IMR-90 (cell line): ENCODE measurements at regions not wholly inside any gene's neighbourhood (a gene's known extent, or its start where the extent isn't known, plus 50 kb on each side); places are given as distances from the start of the nearest gene placed in this dataset.

Experiments
- ATAC-seq: fragments of 200-7000 bp; cut with Tn5 transposase; 2 replicates; pipeline ENCODE4 v1.9.1; 2020; ENCODE audit warnings: low read depth, mild to moderate bottlenecking, moderate library complexity
- BruUV-seq: library from RNA; stranded (reverse); fragments of 400-500 nt; replicated peaks from 2 replicates; lab custom pipeline; 2021; lab: Mats Ljungman, UMichigan
- CTCF ChIA-PET: fragments of 300-600 bp; formaldehyde crosslinking; extraction: SDS; loops from one replicate; lab custom pipeline; 2021; ENCODE audit warnings: antibody characterized with exemption; lab: Yijun Ruan, JAX
- POLR2A ChIA-PET: fragments of 300-600 bp; sonication (Branson Sonifier 250); formaldehyde crosslinking; loops from one replicate; lab custom pipeline; 2022; ENCODE audit warnings: antibody characterized with exemption; ENCODE audit not compliant: unreplicated experiment; lab: Charles Lee
- DNase-seq: peaks from one replicate; pipeline ENCODE4 v3.0.0; 2013
- H2AFZ ChIP-seq: replicated peaks from 2 replicates; pipeline ENCODE3; 2013; ENCODE audit warnings: low read length, mild to moderate bottlenecking; ENCODE audit not compliant: poor library complexity
- H2AK5ac ChIP-seq: 2 replicates; pipeline ENCODE4 v1.6.1; 2013; ENCODE audit warnings: low read depth, low read length, inconsistent platforms
- H2AK9ac ChIP-seq: replicated peaks from 2 replicates; pipeline ENCODE3; 2013; ENCODE audit warnings: mild to moderate bottlenecking, low read depth, low read length, moderate library complexity; ENCODE audit not compliant: poor library complexity
- H2BK120ac ChIP-seq: 2 replicates; pipeline ENCODE4 v1.6.1; 2013; ENCODE audit warnings: low read depth, low read length, inconsistent platforms
- H2BK15ac ChIP-seq: 3 replicates; pipeline ENCODE4 v1.6.1; 2013; ENCODE audit warnings: low read depth, low read length, inconsistent platforms
- H2BK20ac ChIP-seq: 2 replicates; pipeline ENCODE4 v1.6.1; 2013; ENCODE audit warnings: low read depth, mild to moderate bottlenecking, inconsistent platforms, low read length, moderate library complexity
- H2BK5ac ChIP-seq: 2 replicates; pipeline ENCODE4 v1.6.1; 2013; ENCODE audit warnings: mild to moderate bottlenecking, low read depth, low read length, inconsistent platforms; ENCODE audit not compliant: poor library complexity, severe bottlenecking
- H3K14ac ChIP-seq: replicated peaks from 2 replicates; pipeline ENCODE4 v1.6.1; 2013; ENCODE audit warnings: low read depth, low read length, inconsistent platforms
- H3K18ac ChIP-seq: 2 replicates; pipeline ENCODE4 v1.6.1; 2013; ENCODE audit warnings: low read depth, low read length, control low read depth
- H3K23ac ChIP-seq: 2 replicates; pipeline ENCODE4 v1.6.1; 2013; ENCODE audit warnings: low read depth, low read length, inconsistent platforms
- H3K27ac ChIP-seq: 2 replicates; pipeline ENCODE4 v1.5.1; 2013; ENCODE audit warnings: mild to moderate bottlenecking, control low read depth, low read length; ENCODE audit not compliant: insufficient read depth
- H3K27me3 ChIP-seq: 2 replicates; pipeline ENCODE4 v1.6.1; 2013; ENCODE audit warnings: low read length; ENCODE audit not compliant: control insufficient read depth, insufficient read depth
- H3K36me3 ChIP-seq: 2 replicates; pipeline ENCODE4 v1.6.1; 2013; ENCODE audit warnings: low read length, mixed read lengths; ENCODE audit not compliant: control insufficient read depth, insufficient read depth
- H3K4ac ChIP-seq: 2 replicates; pipeline ENCODE4 v1.6.1; 2013; ENCODE audit warnings: low read depth, low read length, inconsistent platforms
- H3K4me1 ChIP-seq: 2 replicates; pipeline ENCODE4 v1.6.1; 2013; ENCODE audit warnings: low read length, mixed read lengths; ENCODE audit not compliant: control insufficient read depth, insufficient read depth
- H3K4me2 ChIP-seq: 2 replicates; pipeline ENCODE4 v1.6.1; 2013; ENCODE audit warnings: low read depth, mild to moderate bottlenecking, control low read depth, low read length, moderate library complexity
- H3K4me3 ChIP-seq: 2 replicates; pipeline ENCODE4 v1.5.1; 2013; ENCODE audit warnings: low read depth, mild to moderate bottlenecking, control low read depth, low read length, moderate library complexity; ENCODE audit not compliant: insufficient read depth
- H3K56ac ChIP-seq: 2 replicates; pipeline ENCODE4 v1.6.1; 2013; ENCODE audit warnings: low read length, inconsistent platforms; ENCODE audit not compliant: insufficient read depth; ENCODE audit errors: extremely low read depth
- H3K79me1 ChIP-seq, 2 experiments: 2 replicates each; pipeline ENCODE4 v1.6.1; 2013; ENCODE audit warnings: low read length in 2 of 2, inconsistent platforms in 1 of 2, low read depth in 1 of 2
- H3K9ac ChIP-seq: 2 replicates; pipeline ENCODE4 v1.6.1; 2013; ENCODE audit warnings: low read depth, low read length, control low read depth
- H3K9me1 ChIP-seq: 2 replicates; pipeline ENCODE4 v1.6.1; 2013; ENCODE audit warnings: low read length, inconsistent platforms; ENCODE audit not compliant: insufficient read depth
- H3K9me3 ChIP-seq: 2 replicates; pipeline ENCODE4 v1.6.1; 2013; ENCODE audit warnings: low read length; ENCODE audit not compliant: control insufficient read depth, insufficient read depth
- H4K20me1 ChIP-seq: 2 replicates; pipeline ENCODE4 v1.6.1; 2013; ENCODE audit warnings: low read length, inconsistent platforms; ENCODE audit not compliant: insufficient read depth
- H4K5ac ChIP-seq: 2 replicates; pipeline ENCODE4 v1.6.1; 2013; ENCODE audit warnings: mild to moderate bottlenecking, low read depth, low read length, control low read depth
- H4K8ac ChIP-seq, 2 experiments: 2 replicates each; pipeline ENCODE4 v1.6.1; 2013; ENCODE audit warnings: low read depth in 2 of 2, low read length in 2 of 2, control low read depth in 1 of 2, inconsistent platforms in 1 of 2
- H4K91ac ChIP-seq: 2 replicates; pipeline ENCODE4 v1.6.1; 2013; ENCODE audit warnings: low read depth, low read length, inconsistent platforms; ENCODE audit not compliant: insufficient read depth
- BHLHE40 ChIP-seq: fragments of 150-350 bp; IDR thresholded peaks from 2 replicates; pipeline ENCODE4 v1.6.1; 2016; ENCODE audit warnings: mild to moderate bottlenecking, low read depth, low read length
- CEBPB ChIP-seq: IDR thresholded peaks from 2 replicates; pipeline ENCODE4 v1.6.1; 2012; ENCODE audit warnings: low read depth, low read length, improper control_type of control experiment
- CHD1 ChIP-seq: IDR thresholded peaks from 2 replicates; pipeline ENCODE4 v1.6.1; 2012; ENCODE audit warnings: low read depth, low read length, improper control_type of control experiment
- CTCF ChIP-seq: conservative IDR thresholded peaks from 2 replicates; pipeline ENCODE4 v1.5.1; 2012; ENCODE audit warnings: mild to moderate bottlenecking, low read depth, low read length, improper control_type of control experiment
- ELK1 ChIP-seq: fragments of 150-350 bp; IDR thresholded peaks from 2 replicates; pipeline ENCODE4 v1.6.1; 2016; ENCODE audit warnings: low read depth, mild to moderate bottlenecking, low read length, moderate library complexity, borderline replicate concordance
- FOS ChIP-seq: fragments of 150-350 bp; IDR thresholded peaks from 2 replicates; pipeline ENCODE4 v1.6.1; 2016; ENCODE audit warnings: low read depth, low read length
- MAFK ChIP-seq: IDR thresholded peaks from 2 replicates; pipeline ENCODE4 v1.6.1; 2012; ENCODE audit warnings: low read depth, low read length, improper control_type of control experiment
- MAZ ChIP-seq: IDR thresholded peaks from 2 replicates; pipeline ENCODE4 v1.6.1; 2012; ENCODE audit warnings: low read depth, mild to moderate bottlenecking, low read length, improper control_type of control experiment, moderate library complexity, borderline replicate concordance
- MXI1 ChIP-seq: IDR thresholded peaks from 2 replicates; pipeline ENCODE4 v1.6.1; 2012; ENCODE audit warnings: low read depth, mild to moderate bottlenecking, low read length, moderate library complexity, borderline replicate concordance
- NFE2L2 ChIP-seq: fragments of 150-350 bp; IDR thresholded peaks from 2 replicates; pipeline ENCODE4 v1.6.1; 2016; ENCODE audit warnings: low read depth, mild to moderate bottlenecking, low read length
- POLR2A ChIP-seq: IDR thresholded peaks from 2 replicates; pipeline ENCODE4 v1.6.1; 2012; ENCODE audit warnings: mild to moderate bottlenecking, low read depth, low read length
- RAD21 ChIP-seq: IDR thresholded peaks from 2 replicates; pipeline ENCODE4 v1.6.1; 2012; ENCODE audit warnings: low read length, improper control_type of control experiment
- RCOR1 ChIP-seq: IDR thresholded peaks from 2 replicates; pipeline ENCODE4 v1.6.1; 2012; ENCODE audit warnings: mild to moderate bottlenecking, low read length, improper control_type of control experiment; ENCODE audit not compliant: insufficient replicate concordance
- RFX5 ChIP-seq: IDR thresholded peaks from 2 replicates; pipeline ENCODE4 v1.8.0; 2012; ENCODE audit warnings: low read depth, mild to moderate bottlenecking, low read length, moderate library complexity
- SMC3 ChIP-seq: fragments of 150-350 bp; IDR thresholded peaks from 2 replicates; pipeline ENCODE4 v1.6.1; 2016; ENCODE audit warnings: low read depth, mild to moderate bottlenecking, antibody characterized with exemption, low read length, moderate library complexity
- WGBS, 2 experiments: methylation state at CpG; one replicate each; pipeline versions ENCODE4 v1.1.5 to v1.1.7; 2013; ENCODE audit warnings: missing lambda C conversion rate in 2 of 2; ENCODE audit not compliant: insufficient read length in 1 of 2; ENCODE audit errors: extremely low coverage in 2 of 2; 5-methylcytosine and 5-hydroxymethylcytosine counted together
- dilution Hi-C: fragments of 300-500 bp; cut with HindIII; formaldehyde crosslinking; loops from one replicate; pipeline ENCODE4 v1.14.3; 2018; ENCODE audit warnings: low sequenced_read_pairs; ENCODE audit not compliant: unreplicated experiment
- in situ Hi-C: fragments of 300-500 bp; cut with MboI; formaldehyde crosslinking; loops from 3 replicates; pipeline ENCODE4 v1.14.3; 2019; ENCODE audit warnings: low sequenced_read_pairs, inconsistent platforms, mixed read lengths
- intact Hi-C: fragments of 100-400 bp; cut with micrococcal nuclease; formaldehyde crosslinking; loops from 2 replicates; pipeline ENCODE4 v1.10.0; 2022
- TF ChIP-seq, protein P1 (sequence below): fragments of 150-350 bp; IDR thresholded peaks from 2 replicates; pipeline ENCODE4 v1.6.1; 2017; ENCODE audit warnings: mild to moderate bottlenecking, antibody characterized with exemption, low read length, low read depth

- no peak overlapping the region for H4K5ac ChIP-seq
- no peak overlapping the region for H3K4ac ChIP-seq
- no peak for DNase-seq
- H4K20me1 ChIP-seq, result no peaks in the 10 kb centered on the region
- ChIA-PET POLR2A (no interaction called here), CTCF (no interaction called here)
- no peak overlapping the region for H3K9ac ChIP-seq
- no peak for TF ChIP-seq FOS
- TF ChIP-seq, protein P1, sequence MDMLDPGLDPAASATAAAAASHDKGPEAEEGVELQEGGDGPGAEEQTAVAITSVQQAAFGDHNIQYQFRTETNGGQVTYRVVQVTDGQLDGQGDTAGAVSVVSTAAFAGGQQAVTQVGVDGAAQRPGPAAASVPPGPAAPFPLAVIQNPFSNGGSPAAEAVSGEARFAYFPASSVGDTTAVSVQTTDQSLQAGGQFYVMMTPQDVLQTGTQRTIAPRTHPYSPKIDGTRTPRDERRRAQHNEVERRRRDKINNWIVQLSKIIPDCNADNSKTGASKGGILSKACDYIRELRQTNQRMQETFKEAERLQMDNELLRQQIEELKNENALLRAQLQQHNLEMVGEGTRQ, result no peak
- TF ChIP-seq RFX5, result no peak
- TF ChIP-seq MAZ, result no peak
- TF ChIP-seq NFE2L2, result no peak
- no peak for TF ChIP-seq SMC3
- no peak for TF ChIP-seq RAD21
- TF ChIP-seq ELK1, result no peak
- no peak for TF ChIP-seq MAFK
- TF ChIP-seq MXI1, result no peak
- no peak for TF ChIP-seq BHLHE40
- TF ChIP-seq POLR2A, result no peak
- TF ChIP-seq CHD1, result no peak
- no peak for TF ChIP-seq CTCF
- no peak for TF ChIP-seq RCOR1
- TF ChIP-seq CEBPB, result no peak
- no peak overlapping the region for H2BK15ac ChIP-seq
- intact Hi-C loops, result no loop called here
- H4K8ac ChIP-seq, result no peak overlapping the region
- no peak for ATAC-seq
- H2BK120ac ChIP-seq, result no peak overlapping the region
- no peaks in the 10 kb centered on the region for H3K36me3 ChIP-seq
- H3K9me1 ChIP-seq, result no peaks in the 10 kb centered on the region
- H2AK5ac ChIP-seq, result no peak overlapping the region
- no peak overlapping the region for H3K14ac ChIP-seq
- in situ Hi-C loops, result no loop called here
- H2AK9ac ChIP-seq, result no peak overlapping the region
- no peak overlapping the region for H2BK20ac ChIP-seq
- dilution Hi-C loops, result no loop called here
- H3K79me1 ChIP-seq, result no peaks in the 10 kb centered on the region
- H3K4me3 ChIP-seq, result no peak overlapping the region
- H3K18ac ChIP-seq, result no peak overlapping the region
- no TSS peak for BruUV-seq
- no peaks in the 10 kb centered on the region for H3K9me3 ChIP-seq
- no peak overlapping the region for H3K56ac ChIP-seq
- no peak overlapping the region for H2AFZ ChIP-seq
- no peak overlapping the region for H3K27ac ChIP-seq
- no peaks in the 10 kb centered on the region for H3K4me1 ChIP-seq
- H3K4me2 ChIP-seq, result no peak overlapping the region
- WGBS, 2 experiments, result 71% methylated on average over 1 of the region's 2 CpGs; no CpG with 5 or more reads in 1 of the 2 experiments
- no peak overlapping the region for H4K91ac ChIP-seq
- no peak overlapping the region for H2BK5ac ChIP-seq
- H3K23ac ChIP-seq, result no peak overlapping the region
- H3K27me3 ChIP-seq, result no peaks in the 10 kb centered on the region
These were observed 138.4 kb upstream of the SPDL1 start for GRCh38 chr5:169445191-169445590.
